Left lung (tissue), 4 donors: ENCODE measurements at regions not wholly inside any gene's neighbourhood (a gene's known extent, or its start where the extent isn't known, plus 50 kb on each side); places are given as distances from the start of the nearest gene placed in this dataset.

Experiments used
- ATAC-seq: fragments of 200-7000 bp; cut with Tn5 transposase; one replicate; pipeline ENCODE4 v1.9.1; 2020; ENCODE audit warnings: moderate library complexity
- DNase-seq, 4 donors: peaks; one replicate each; pipeline ENCODE4 v3.0.0-alpha.2; 2013 to 2020
- H3K27ac ChIP-seq, 2 donors: fragments of 200-600 bp; sonication (generic) in 1 of 2; one replicate each; pipeline versions ENCODE4 v1.5.0 to v1.8.0; 2020 to 2021
- H3K27me3 ChIP-seq, 2 donors: fragments of 200-600 bp; sonication (generic) in 1 of 2; one replicate each; pipeline versions ENCODE4 v1.5.0 to v1.8.0; 2020 to 2021
- H3K36me3 ChIP-seq, 2 donors: fragments of 200-600 bp; sonication (generic) in 1 of 2; one replicate each; pipeline versions ENCODE4 v1.5.0 to v1.8.0; 2020 to 2021
- H3K4me1 ChIP-seq, 2 donors: fragments of 200-600 bp; one replicate each; pipeline ENCODE4 v1.8.0; 2021
- H3K4me3 ChIP-seq, 2 donors: fragments of 200-600 bp; sonication (generic) in 1 of 2; one replicate each; pipeline versions ENCODE4 v1.5.0 to v1.8.0; 2020 to 2021; ENCODE audit warnings: mild to moderate bottlenecking in 1 of 2
- H3K9me3 ChIP-seq, 2 donors: fragments of 200-600 bp; sonication (generic) in 1 of 2; one replicate each; pipeline versions ENCODE4 v1.5.0 to v1.8.0; 2020 to 2021
- intact Hi-C, 2 donors: fragments of 100-400 bp; cut with DNase I; formaldehyde crosslinking; loops; one replicate each; pipeline versions ENCODE4 v1.11.2 to v1.14.2; 2022
- TF ChIP-seq, protein P1 (sequence below), 2 donors: fragments of 200-600 bp; sonication (generic) in 1 of 2; IDR thresholded peaks; one replicate each; pipeline versions ENCODE4 v1.5.0 to v1.8.0; 2021; ENCODE audit warnings: antibody characterized with exemption in 2 of 2
- donor health status: DM: no; HTN: yes; CAD: no.
- donor health status: DM: no; HTN: no; CAD: no.

DNA sequence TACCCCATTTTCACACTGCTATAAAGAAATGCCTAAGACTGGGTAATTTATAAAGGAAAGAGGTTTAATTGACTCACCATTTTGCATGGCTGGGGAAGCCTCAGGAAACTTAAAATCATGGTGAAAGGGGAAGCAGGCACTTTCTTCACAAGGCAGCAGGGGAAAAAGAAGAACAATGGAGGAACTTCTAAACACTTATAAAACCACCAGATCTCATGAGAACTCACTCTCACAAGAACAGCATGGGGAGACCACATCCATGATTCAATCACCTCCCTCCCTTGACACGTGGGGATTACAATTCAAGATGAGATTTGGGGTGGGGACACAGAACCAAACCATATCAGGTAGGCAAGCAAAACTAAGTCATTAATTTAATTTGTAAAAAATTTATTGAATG, 343.2 kb downstream of the FRK start:
- H3K9me3 ChIP-seq: no peaks in the 10 kb centered on the region
- H3K4me3 ChIP-seq: no peak overlapping the region
- DNase-seq (no peak), ATAC-seq (no peak)
- intact Hi-C loops: no loop called here
- TF ChIP-seq, protein P1, sequence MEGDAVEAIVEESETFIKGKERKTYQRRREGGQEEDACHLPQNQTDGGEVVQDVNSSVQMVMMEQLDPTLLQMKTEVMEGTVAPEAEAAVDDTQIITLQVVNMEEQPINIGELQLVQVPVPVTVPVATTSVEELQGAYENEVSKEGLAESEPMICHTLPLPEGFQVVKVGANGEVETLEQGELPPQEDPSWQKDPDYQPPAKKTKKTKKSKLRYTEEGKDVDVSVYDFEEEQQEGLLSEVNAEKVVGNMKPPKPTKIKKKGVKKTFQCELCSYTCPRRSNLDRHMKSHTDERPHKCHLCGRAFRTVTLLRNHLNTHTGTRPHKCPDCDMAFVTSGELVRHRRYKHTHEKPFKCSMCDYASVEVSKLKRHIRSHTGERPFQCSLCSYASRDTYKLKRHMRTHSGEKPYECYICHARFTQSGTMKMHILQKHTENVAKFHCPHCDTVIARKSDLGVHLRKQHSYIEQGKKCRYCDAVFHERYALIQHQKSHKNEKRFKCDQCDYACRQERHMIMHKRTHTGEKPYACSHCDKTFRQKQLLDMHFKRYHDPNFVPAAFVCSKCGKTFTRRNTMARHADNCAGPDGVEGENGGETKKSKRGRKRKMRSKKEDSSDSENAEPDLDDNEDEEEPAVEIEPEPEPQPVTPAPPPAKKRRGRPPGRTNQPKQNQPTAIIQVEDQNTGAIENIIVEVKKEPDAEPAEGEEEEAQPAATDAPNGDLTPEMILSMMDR (IDR thresholded peaks at IDR 0.05): no peak
- no peak overlapping the region for H3K27ac ChIP-seq
- H3K27me3 ChIP-seq: no peaks in the 10 kb centered on the region
- no peaks in the 10 kb centered on the region for H3K4me1 ChIP-seq
- no peaks in the 10 kb centered on the region for H3K36me3 ChIP-seq

DNA sequence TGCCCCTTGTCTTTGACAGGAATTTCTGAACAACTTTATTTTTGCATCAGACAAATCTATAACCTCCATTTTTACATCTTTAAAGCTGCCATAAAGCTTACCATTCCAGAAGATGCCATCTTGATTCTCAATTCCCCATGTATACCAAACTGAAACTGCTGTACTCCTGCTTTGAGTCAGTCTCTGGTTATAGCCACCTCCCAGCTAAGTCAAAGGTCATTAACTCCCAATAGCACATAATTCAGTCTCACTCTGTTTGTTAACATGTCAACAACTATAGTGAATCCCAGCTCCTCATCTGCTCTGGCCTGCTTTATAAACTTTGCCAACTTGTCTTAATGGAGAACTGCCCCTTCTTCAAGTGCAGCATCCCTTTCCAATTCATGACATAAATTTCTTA, 343.6 kb downstream of the FRK start:
- no peaks in the 10 kb centered on the region for H3K27me3 ChIP-seq
- no peak overlapping the region for H3K4me3 ChIP-seq
- no peak overlapping the region for H3K27ac ChIP-seq
- H3K36me3 ChIP-seq: no peaks in the 10 kb centered on the region
- TF ChIP-seq, protein P1 (IDR thresholded peaks at IDR 0.05): no peak
- no peak for ATAC-seq
- intact Hi-C loops: no loop called here
- no peaks in the 10 kb centered on the region for H3K9me3 ChIP-seq
- no peaks in the 10 kb centered on the region for H3K4me1 ChIP-seq
- DNase-seq: no peak

DNA sequence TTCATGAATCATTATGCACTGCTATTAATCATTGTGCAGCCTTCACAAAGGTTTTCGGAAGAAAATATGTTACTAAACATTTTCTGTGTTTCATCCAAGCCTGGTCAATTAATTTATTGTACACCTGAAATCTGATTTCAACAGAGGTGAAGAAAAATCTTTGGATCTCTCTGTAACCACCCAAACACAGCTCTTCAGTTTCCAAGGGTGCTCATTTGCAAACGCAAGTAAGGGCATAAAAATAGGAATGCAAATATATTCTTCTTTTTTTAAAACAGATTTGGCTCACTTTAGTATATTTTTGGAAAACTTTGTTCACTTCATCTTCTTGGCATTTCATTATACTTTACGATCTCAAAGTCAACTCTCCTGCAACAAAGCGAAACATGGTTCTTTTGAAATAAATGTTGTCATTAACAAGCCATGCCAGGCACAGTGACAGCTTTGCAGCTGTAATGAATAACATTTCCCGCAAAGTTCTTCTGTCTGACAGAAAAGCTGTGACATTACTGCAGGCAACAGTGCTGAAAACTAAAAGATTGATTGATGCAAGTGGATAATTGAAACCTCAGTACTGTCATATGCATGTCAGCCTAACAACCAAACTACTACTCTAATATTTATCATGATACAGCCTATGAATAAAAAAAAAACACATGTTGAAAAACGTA, 348.3 kb downstream of the FRK start:
- TF ChIP-seq, protein P1 (IDR thresholded peaks at IDR 0.05): no peak
- Histone ChIP-seq H3K36me3 (no peaks in the 10 kb centered on the region), H3K9me3 (no peaks in the 10 kb centered on the region), H3K4me3 (no peak overlapping the region), H3K27me3 (no peaks in the 10 kb centered on the region), H3K27ac (no peak overlapping the region), H3K4me1 (no peaks in the 10 kb centered on the region)
- DNase-seq: no peak
- intact Hi-C loops: no loop called here
- no peak for ATAC-seq

DNA sequence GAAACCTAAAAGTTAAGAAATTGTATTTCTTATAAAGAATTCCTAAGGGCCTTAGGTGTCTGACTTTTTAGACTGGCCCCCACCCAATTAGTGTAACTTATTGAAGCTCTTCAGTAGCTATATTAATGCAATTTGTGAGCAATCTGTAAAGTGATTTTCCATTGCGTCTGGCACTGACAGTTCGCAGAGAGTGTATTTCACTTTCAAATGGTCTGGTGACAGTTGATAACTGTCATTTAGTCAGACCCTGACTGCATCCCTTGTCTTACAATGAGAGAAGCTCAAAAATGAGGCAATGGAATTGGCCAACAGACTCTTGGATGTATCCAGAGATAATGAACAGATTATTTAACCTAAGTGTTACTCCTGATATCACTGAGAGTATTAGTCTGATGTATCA, 351.8 kb downstream of the FRK start:
- Histone ChIP-seq H3K4me1 (no peaks in the 10 kb centered on the region), H3K27ac (no peak overlapping the region), H3K27me3 (no peaks in the 10 kb centered on the region), H3K4me3 (no peak overlapping the region), H3K36me3 (no peaks in the 10 kb centered on the region), H3K9me3 (peaks cover 0 to under 1% of the 10 kb centered on the region in 2 donors)
- intact Hi-C loops: no loop called here
- ATAC-seq (no peak), DNase-seq (no peak)
- TF ChIP-seq, protein P1 (IDR thresholded peaks at IDR 0.05): no peak

DNA sequence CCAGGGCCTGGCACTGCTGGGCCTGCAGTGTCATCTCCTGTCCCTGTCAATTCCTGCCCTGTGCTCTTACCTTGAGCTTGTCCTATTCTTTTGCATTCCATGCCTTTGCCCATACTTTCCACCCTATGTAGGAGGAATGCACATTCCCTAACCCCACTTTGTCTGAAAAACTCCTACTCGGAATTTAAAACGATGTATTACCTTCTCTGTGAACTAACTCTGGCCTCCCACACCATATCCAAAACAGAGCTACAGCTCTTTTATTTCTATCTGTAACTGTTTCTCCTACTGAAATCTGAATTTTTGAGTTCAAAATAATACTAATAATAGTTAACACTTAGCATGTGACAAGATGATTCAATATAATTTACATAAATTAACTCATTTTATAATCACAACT, 353.7 kb downstream of the FRK start:
- Histone ChIP-seq H3K36me3 (no peaks in the 10 kb centered on the region), H3K4me1 (no peaks in the 10 kb centered on the region), H3K9me3 (peaks cover 0 to 16% of the 10 kb centered on the region in 2 donors), H3K27ac (no peak overlapping the region), H3K27me3 (no peaks in the 10 kb centered on the region), H3K4me3 (no peak overlapping the region)
- ATAC-seq (no peak), DNase-seq (no peak)
- intact Hi-C loops: no loop called here
- TF ChIP-seq, protein P1 (IDR thresholded peaks at IDR 0.05): no peak
